ENCODE measurements at regions not wholly inside any gene's neighbourhood (a gene's known extent, or its start where the extent isn't known, plus 50 kb on each side); places are given as distances from the start of the nearest gene placed in this dataset.
A peak's percentile ranks its signal among the peaks of the same experiment; 100 is the strongest.

DNA sequence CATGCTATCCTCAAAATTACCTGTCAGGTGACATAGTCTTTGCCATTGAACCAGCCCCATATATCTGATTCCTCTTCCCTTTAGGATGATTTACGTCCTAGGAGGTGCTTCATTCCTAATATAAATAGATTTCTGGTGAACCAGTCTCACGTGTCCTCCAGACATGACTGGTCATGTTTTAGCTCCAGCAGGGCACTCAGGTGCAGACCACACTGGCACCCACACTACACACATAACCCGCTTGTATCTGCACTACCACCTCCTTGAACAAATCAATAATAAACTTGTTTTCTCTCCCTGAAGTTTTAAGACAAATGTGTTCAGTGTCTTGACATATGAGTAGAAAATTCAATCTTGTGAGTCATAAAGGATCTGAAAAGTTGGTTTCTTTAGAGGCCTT lies 155.5 kb downstream of the GOLIM4 start:
- no peak for ATAC-seq
- intact Hi-C loops (cut with DNase I), result no loop called here
- 92 to 95% methylated on average over 3 of the region's 3 CpGs for WGBS, 2 donors
- Histone ChIP-seq H3K27ac (no peak overlapping the region), H3K9me3 (peaks cover 0 to 8% (median 0%) of the 10 kb centered on the region in 11 donors), H3K36me3 (no peaks in the 10 kb centered on the region), H3K4me3 (no peak overlapping the region), H3K27me3 (peaks cover 0 to 24% (median 0%) of the 10 kb centered on the region in 7 donors), H3K4me1 (peaks cover 0 to 22% (median 0%) of the 10 kb centered on the region in 9 donors)
- TF ChIP-seq, protein P1, sequence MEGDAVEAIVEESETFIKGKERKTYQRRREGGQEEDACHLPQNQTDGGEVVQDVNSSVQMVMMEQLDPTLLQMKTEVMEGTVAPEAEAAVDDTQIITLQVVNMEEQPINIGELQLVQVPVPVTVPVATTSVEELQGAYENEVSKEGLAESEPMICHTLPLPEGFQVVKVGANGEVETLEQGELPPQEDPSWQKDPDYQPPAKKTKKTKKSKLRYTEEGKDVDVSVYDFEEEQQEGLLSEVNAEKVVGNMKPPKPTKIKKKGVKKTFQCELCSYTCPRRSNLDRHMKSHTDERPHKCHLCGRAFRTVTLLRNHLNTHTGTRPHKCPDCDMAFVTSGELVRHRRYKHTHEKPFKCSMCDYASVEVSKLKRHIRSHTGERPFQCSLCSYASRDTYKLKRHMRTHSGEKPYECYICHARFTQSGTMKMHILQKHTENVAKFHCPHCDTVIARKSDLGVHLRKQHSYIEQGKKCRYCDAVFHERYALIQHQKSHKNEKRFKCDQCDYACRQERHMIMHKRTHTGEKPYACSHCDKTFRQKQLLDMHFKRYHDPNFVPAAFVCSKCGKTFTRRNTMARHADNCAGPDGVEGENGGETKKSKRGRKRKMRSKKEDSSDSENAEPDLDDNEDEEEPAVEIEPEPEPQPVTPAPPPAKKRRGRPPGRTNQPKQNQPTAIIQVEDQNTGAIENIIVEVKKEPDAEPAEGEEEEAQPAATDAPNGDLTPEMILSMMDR (IDR thresholded peaks at IDR 0.05), result no peak
- DNase-seq, result no peak

DNA sequence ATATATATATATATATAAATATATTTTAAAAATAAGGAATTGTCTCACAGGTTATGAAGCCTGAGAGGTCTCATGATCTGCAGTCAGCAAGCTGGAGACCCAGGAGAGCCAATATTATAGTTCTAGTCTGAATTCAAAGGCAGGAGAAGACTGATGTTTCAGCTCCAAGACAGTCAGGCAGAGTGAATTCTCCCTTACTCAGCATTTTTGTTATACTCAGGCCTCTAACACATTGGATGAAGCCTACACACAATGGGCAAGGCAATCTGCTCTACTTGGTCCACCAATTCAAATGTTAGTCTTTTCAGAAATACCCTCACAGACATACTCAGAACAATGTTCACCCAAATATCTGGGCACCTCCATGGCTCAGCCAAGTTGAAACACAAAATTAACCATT lies 157.2 kb downstream of the GOLIM4 start:
- H3K27me3 ChIP-seq, result peaks cover 0 to 12% (median 0%) of the 10 kb centered on the region in 7 donors
- H3K27ac ChIP-seq, result no peak overlapping the region
- no peak overlapping the region for H3K4me3 ChIP-seq
- ATAC-seq (no peak), DNase-seq (no peak)
- TF ChIP-seq, protein P1 (IDR thresholded peaks at IDR 0.05), result no peak
- intact Hi-C loops (cut with DNase I), result loop anchor here in 2 of 10 donors (10.0 kb wide), 2 partner anchors 86 to 226 kb away; no protein-coding TSS in a partner anchor
- peaks cover 0 to 22% (median 0%) of the 10 kb centered on the region in 9 donors for H3K4me1 ChIP-seq
- H3K9me3 ChIP-seq, result peaks cover 0 to 8% (median 0%) of the 10 kb centered on the region in 11 donors
- H3K36me3 ChIP-seq, result no peaks in the 10 kb centered on the region

DNA sequence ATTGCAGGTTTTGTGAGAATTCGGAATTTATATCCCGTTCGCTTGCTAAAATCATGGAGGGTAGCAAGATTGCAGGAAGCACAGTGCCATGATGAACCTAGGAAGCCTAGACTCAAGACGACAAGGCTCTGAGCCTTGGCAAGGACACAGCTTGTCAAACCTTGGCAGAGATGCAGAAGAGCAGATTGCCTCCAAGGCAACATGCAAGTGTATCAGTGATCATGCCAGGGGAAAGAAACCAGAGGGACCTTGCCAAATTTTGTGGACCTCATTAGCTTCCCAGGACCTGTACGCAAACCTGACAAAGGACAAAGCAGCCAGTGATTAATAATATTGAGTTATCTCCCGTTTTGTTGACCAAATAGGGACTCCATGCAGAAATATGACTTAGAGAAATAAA lies 159.7 kb downstream of the GOLIM4 start:
- Histone ChIP-seq H3K27me3 (peaks cover 0 to 7% (median 0%) of the 10 kb centered on the region in 7 donors), H3K4me3 (no peak overlapping the region), H3K9me3 (peaks cover 0 to 8% (median 0%) of the 10 kb centered on the region in 11 donors), H3K4me1 (peaks cover 0 to 12% (median 0%) of the 10 kb centered on the region in 9 donors), H3K36me3 (no peaks in the 10 kb centered on the region), H3K27ac (no peak overlapping the region)
- intact Hi-C loops (cut with DNase I), result loop anchor here in 2 of 10 donors (10.0 kb wide), 2 partner anchors 89 to 229 kb away; no protein-coding TSS in a partner anchor
- ATAC-seq (peak in 5 of 8 donors; percentile 59 to 94 (median 89)), DNase-seq (peak; percentile 14 to 32)
- WGBS, 2 donors, result 69 to 76% methylated on average over 6 of the region's 6 CpGs
- TF ChIP-seq, protein P1 (IDR thresholded peaks at IDR 0.05), result no peak

DNA sequence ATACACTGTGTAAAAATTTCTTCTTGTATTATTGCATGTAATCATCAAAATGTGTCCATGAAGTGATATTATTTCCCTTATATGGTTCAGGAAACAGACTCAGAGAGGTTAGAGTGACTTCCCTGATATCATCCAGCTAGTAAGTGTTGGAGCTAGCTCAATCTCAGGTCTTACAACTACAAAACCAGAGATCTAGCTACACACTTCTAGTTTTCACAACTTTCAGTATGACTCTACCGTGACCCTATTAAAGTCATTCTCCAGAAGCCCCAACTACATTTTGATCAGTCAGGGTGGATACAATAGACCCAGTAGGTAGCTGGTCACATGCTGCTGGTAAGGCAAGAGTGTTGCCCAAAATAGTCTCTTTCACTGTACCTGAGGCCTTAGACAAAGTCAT lies 165.3 kb downstream of the GOLIM4 start:
- H3K4me3 ChIP-seq, result no peak overlapping the region
- ATAC-seq (peak in 4 of 8 donors; percentile 15 to 46 (median 20)), DNase-seq (no peak)
- no peak overlapping the region for H3K27ac ChIP-seq
- H3K9me3 ChIP-seq, result no peaks in the 10 kb centered on the region
- peaks cover 0 to 8% (median 0%) of the 10 kb centered on the region in 9 donors for H3K4me1 ChIP-seq
- H3K27me3 ChIP-seq, result no peaks in the 10 kb centered on the region
- 75 to 87% methylated on average over 1 of the region's 1 CpG for WGBS, 2 donors
- intact Hi-C loops (cut with DNase I), result loop anchor here in 3 of 10 donors (2.0 to 10.0 kb wide), 3 partner anchors 94 to 234 kb away; no protein-coding TSS in a partner anchor
- no peaks in the 10 kb centered on the region for H3K36me3 ChIP-seq
- TF ChIP-seq, protein P1 (IDR thresholded peaks at IDR 0.05), result no peak

Measured in heart right ventricle (tissue), 16 donors.